HG02938 (cell line): ENCODE measurements at regions not wholly inside any gene's neighbourhood (a gene's known extent, or its start where the extent isn't known, plus 50 kb on each side); places are given as distances from the start of the nearest gene placed in this dataset.

ENCODE experiments used
- ATAC-seq: cut with Tn5 transposase; IDR thresholded peaks from one replicate; pipeline ENCODE4 v1.9.1; 2021; ENCODE audit warnings: mild to moderate bottlenecking, moderate library complexity; ENCODE audit not compliant: unreplicated experiment

- no peak for ATAC-seq
These were observed 167.1 kb upstream of the FAM98A start for GRCh38 chr2:33766175-33766574.

GRCh38 chr2:33765122-33765521 lies 166.0 kb upstream of the FAM98A start:
- ATAC-seq = no peak

GRCh38 chr2:33764551-33764950 lies 165.5 kb upstream of the FAM98A start:
- ATAC-seq = no peak

DNA sequence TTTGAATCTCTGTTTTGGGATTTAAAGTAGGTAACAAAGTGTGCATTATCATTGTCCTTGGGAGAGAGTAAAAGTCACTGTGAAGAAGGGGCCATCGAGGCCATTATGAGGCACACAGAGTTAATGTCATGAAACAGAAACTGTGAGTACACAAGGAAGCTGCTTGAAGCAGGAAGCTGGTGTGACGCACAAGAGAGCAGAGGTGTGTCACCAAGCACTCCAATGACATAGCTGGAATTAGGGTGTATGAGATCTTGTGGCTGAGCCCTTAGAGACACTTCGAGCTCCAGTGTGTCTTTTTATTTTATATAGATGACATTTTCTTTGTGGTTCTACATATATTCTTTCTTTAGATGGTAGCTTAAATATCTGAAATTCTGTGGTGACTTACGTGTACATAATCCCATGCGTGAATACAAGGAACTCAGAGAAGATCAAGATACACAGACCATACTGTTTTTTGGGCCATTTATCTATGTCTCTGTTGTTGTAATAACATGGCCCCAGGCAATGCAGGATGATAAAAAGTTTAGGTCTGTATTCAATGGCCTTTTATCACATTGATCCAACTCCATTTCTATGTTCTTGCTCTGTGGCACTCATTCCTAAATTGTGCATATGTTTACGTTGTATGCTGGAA lies 164.7 kb upstream of the FAM98A start:
- ATAC-seq = no peak

- no peak for ATAC-seq
These were observed 163.5 kb upstream of the FAM98A start for GRCh38 chr2:33762636-33763035.

- ATAC-seq = no peak
These were observed 147.2 kb upstream of the FAM98A start for GRCh38 chr2:33746208-33746800.

DNA sequence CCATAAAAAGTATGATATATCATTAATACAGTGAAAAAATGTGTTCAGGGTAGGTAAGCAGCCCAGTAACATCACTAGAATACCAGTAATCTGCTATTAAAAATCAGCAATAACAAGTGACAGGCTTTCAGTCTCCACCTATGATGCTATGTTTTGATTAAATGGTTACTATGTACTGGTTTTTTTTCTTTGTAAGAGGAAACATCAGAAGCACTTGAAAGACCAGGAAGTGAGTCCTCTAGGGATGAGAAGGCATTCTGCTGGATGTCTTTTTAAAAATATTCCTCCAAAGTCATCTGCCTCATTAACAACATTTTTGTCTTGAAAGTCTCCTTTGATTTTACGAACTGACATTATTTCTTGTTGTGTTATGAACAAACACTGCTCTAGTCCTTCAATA lies 136.0 kb upstream of the FAM98A start:
- no peak for ATAC-seq

GRCh38 chr2:33730804-33731203 lies 131.7 kb upstream of the FAM98A start:
- no peak for ATAC-seq

- no peak for ATAC-seq
These were observed 131.1 kb upstream of the FAM98A start for GRCh38 chr2:33730193-33730592.

DNA sequence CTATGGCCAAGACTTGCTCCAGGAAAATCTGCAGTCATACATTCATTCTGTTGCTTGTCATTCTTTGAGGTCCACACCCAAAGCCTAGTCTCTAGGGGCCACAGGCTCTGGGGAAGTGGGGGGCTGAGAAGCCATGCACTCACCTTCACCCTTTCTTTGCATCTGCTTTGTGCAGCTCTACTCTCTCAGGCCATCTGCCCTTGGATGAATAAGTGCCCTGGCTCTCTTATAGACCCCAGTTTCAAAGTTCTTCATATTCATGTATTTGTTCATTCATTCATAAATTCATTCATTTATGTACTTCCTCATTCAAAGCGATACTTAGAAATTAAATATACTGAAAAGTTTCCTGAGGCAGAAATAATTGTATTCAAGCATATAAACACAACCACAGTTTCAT lies 130.3 kb upstream of the FAM98A start:
- ATAC-seq = no peak

GRCh38 chr2:33728106-33728505 lies 129.0 kb upstream of the FAM98A start:
- ATAC-seq = no peak

GRCh38 chr2:33727361-33728032 lies 128.4 kb upstream of the FAM98A start:
- ATAC-seq = no peak

- ATAC-seq = no peak
These were observed 127.3 kb upstream of the FAM98A start for GRCh38 chr2:33726415-33726814.

DNA sequence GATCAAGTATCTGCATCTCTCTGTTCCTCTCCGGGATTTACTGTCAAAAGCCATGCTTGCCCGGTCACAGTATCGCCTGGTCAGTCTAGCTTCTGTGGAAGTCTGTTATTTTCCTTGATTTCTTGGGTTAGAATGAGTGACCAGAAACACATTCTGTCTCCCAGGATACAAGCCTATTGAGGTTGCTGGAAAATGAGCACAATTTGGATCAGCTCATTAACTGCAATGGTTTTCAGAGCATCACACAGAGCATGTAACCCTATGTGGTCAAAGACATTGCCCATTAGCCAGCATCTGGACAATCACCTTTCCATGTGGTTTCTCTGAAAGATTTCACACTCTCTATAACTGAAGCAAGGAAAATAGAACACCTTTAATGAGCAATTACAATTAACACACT lies 124.2 kb upstream of the FAM98A start:
- ATAC-seq = no peak

DNA sequence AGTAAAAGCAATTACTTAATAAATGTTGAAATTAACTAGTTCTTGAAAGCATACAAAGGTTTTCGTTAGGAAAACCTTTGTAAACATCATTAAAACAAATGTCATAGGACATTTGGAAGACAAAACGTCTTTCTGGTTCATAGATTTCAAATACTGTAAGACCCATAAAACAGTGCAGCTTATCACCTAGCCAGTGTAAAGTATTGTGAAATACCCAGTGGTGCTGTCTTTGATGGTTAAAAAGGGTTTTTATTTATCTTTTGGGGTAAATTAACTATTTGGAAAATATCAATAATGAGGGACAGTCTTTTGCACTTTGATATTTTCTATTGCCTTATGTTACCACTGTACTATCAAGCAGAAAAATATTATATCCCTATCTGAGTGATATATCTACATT lies 120.0 kb upstream of the FAM98A start:
- no peak for ATAC-seq

GRCh38 chr2:33712674-33713073 lies 113.6 kb upstream of the FAM98A start:
- ATAC-seq = no peak

- no peak for ATAC-seq
These were observed 110.9 kb upstream of the FAM98A start for GRCh38 chr2:33709951-33710350.

GRCh38 chr2:33707312-33707711 lies 108.2 kb upstream of the FAM98A start:
- ATAC-seq = no peak

GRCh38 chr2:33706410-33706809 lies 107.3 kb upstream of the FAM98A start:
- no peak for ATAC-seq

DNA sequence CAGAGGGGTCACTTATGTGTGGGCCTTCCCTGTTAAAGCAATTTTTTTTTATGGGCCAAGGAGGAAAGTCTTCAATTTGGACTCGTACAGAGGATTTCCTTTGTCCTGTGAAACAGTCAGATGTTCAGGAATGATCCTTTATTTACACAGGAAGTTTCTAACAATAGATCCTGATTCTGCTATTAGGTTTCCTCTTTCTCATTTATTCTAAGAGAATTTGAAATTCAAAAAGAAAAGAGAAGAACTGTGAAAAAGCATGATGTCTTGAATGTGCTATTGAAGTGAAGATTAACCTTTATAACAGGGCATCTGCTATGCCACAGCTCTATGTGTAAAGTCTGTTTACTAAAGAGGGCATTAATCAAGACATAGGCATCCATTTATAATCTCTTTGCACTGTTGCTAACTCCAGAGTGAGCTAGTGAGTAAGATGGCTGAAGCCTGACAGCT lies 105.3 kb upstream of the FAM98A start:
- no peak for ATAC-seq

- ATAC-seq = no peak
These were observed 97.1 kb upstream of the FAM98A start for GRCh38 chr2:33696234-33696633.

- ATAC-seq = no peak
These were observed 95.8 kb upstream of the FAM98A start for GRCh38 chr2:33694904-33695303.
